ENCODE measurements at regions not wholly inside any gene's neighbourhood (a gene's known extent, or its start where the extent isn't known, plus 50 kb on each side); places are given as distances from the start of the nearest gene placed in this dataset.
"Not testable (repeated sequence)": the region's sequence is repeated elsewhere in the genome, so short reads cannot be mapped to it uniquely, and the experiment has no call there.

DNA sequence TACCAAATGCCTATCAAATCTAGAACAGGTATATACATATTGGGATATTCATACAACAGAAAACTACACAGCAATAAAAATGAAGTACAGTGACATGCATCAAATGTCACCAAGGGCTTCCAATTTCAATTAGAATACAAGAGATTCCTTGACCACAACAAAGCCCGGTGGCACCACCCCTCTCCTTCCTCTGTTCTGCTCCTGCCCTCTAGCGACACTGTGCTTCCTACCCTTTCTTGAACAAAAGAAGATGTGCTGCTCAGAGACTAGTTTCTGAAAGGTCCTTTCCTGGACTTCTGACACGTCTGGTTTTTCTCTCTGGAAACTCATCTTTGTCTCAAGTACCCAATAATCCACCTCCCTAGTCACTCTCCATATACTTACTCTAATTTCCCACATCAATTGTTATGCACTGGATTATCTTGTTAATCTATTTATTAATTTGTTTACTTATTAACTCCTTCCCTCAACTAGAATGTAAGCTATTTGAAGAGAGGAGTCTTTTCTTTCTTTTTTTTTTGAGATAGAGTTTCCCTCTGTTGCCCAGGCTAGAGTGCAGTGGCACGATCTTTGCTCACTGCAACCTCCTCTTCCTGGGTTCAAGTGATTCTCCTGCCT, 70.4 kb upstream of the CTSV start:
- TF ChIP-seq CTCF (IDR thresholded peaks at IDR 0.05; ENCODE audit: low read depth, low read length, missing control alignments), result peak; percentile 65
- no peak overlapping the region for H3K4me3 ChIP-seq (ENCODE audit: low read depth, low read length)
- DNase-seq (ENCODE audit: low read depth), result peak; percentile 7

DNA sequence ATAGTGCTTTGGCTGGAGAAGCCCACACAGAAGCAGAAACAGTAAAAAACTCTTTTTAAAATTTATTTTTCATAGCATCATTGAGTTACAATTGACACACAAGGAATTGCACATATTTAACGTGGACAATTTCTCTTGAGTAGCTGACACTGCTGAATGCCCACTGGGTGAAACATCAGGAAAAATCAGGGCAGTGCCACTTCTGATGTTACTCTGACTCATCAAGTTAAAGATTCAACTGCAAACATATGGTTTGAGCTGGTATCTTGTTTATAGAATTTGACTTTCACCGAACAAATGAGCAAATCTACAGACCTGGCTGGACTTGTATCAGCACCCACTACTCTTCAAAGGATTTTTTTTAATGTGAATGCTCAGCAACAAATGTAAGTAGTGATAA, 66.3 kb upstream of the CTSV start:
- not testable (repeated sequence) for H3K4me3 ChIP-seq (ENCODE audit: low read depth, low read length); DNase-seq (ENCODE audit: low read depth)

DNA sequence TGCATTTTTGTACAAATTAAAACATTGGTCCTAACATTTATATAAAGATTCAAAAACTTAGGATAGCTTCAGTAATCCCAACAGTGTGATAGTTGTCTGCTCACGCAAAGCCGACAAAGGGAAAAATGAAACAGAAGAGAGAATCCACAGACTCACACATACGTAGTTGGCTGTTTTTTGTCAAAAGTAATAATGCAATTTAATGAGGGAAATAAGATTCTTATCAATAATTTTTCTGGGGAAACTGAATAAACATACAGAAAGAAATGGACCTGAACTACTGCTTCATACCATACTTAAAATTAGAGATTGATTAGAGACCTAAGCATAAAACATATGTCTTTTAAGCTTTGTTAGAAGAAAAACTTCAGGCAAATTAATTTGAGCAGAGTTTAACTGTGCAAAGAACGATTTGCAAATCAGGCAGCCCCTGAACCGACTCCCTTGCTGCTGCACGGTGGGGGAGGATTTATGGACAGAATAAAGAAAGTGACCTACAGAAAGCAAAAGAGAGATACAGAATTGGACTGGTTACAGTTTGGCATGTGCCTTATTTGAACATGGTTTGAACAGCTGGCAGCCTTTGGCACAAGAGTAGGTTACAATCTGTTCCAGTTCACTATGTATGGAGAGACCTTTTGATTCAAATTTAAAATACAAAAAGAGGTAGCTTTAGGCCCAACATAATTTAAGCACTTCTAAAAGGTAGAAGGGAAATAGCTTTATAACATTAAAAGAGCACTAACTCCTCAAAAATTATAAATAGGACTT, 64.9 kb upstream of the CTSV start:
- not testable (repeated sequence) for DNase-seq (ENCODE audit: low read depth); H3K4me3 ChIP-seq (ENCODE audit: low read depth, low read length)

DNA sequence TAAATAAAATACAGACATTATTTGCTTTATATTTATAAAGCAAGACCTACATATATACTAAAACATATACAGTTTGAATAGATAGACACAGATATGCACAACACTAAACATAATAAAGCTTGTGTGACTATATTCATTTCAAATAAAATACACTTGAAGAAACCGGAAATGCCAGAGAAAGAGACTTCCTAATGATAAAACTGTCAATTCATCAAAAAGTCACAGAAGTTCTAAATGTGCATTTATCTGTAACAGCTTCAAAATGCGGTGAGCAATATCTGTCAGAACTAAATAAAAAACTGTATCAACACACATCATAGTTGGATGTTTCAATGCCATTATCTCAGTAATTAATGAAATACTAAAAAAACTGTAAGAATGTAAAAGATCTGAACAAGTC, 60.6 kb upstream of the CTSV start:
- not testable (repeated sequence) for DNase-seq (ENCODE audit: low read depth); H3K4me3 ChIP-seq (ENCODE audit: low read depth, low read length)

GRCh38 chr9:97096793-97097192, 57.9 kb upstream of the CTSV start:
- DNase-seq (ENCODE audit: low read depth), result no peak
- no peak overlapping the region for H3K4me3 ChIP-seq (ENCODE audit: low read depth, low read length)
- no peak for TF ChIP-seq CTCF (IDR thresholded peaks at IDR 0.05; ENCODE audit: low read depth, low read length, missing control alignments)

- not testable (repeated sequence) for DNase-seq (ENCODE audit: low read depth); H3K4me3 ChIP-seq (ENCODE audit: low read depth, low read length)
Measured at GRCh38 chr9:97089361-97089760, 50.4 kb upstream of the CTSV start.
